Neural cell (in vitro differentiated cells): ENCODE measurements at regions not wholly inside any gene's neighbourhood (a gene's known extent, or its start where the extent isn't known, plus 50 kb on each side); places are given as distances from the start of the nearest gene placed in this dataset.

ENCODE experiments used
- EP300 ChIP-seq: fragments of 450-650 bp; conservative IDR thresholded peaks from 2 replicates; pipeline ENCODE4 v1.6.1; 2014; ENCODE audit warnings: antibody characterized with exemption, mild to moderate bottlenecking, moderate library complexity; ENCODE audit not compliant: poor library complexity, severe bottlenecking
- EZH2 ChIP-seq: fragments of 200-600, 300-800 bp; shearing (Covaris generic), sonication (generic); IDR thresholded peaks from 2 replicates; pipeline ENCODE4 v1.6.1; 2014; ENCODE audit warnings: antibody characterized with exemption, low read length, borderline replicate concordance, mild to moderate bottlenecking; ENCODE audit not compliant: insufficient read depth, poor library complexity, severe bottlenecking
- MXI1 ChIP-seq: fragments of 450-650 bp; conservative IDR thresholded peaks from 2 replicates; pipeline ENCODE4 v1.6.1; 2014; ENCODE audit warnings: antibody characterized with exemption, mild to moderate bottlenecking; ENCODE audit not compliant: poor library complexity, severe bottlenecking
- POLR2AphosphoS5 ChIP-seq: IDR thresholded peaks from 2 replicates; pipeline ENCODE4 v1.6.1; 2012
- RAD21 ChIP-seq: fragments of 450-650 bp; conservative IDR thresholded peaks from 2 replicates; pipeline ENCODE4 v1.6.1; 2014; ENCODE audit warnings: antibody characterized with exemption, mild to moderate bottlenecking, moderate library complexity
- SMC3 ChIP-seq: fragments of 450-650 bp; conservative IDR thresholded peaks from 2 replicates; pipeline ENCODE4 v1.6.1; 2014; ENCODE audit warnings: antibody characterized with exemption, mild to moderate bottlenecking, moderate library complexity; ENCODE audit not compliant: poor library complexity
- TF ChIP-seq, protein P1 (sequence below): fragments of 450-650 bp; IDR thresholded peaks from 2 replicates; pipeline ENCODE4 v1.5.1; 2014; ENCODE audit warnings: antibody characterized with exemption, mild to moderate bottlenecking, moderate library complexity; ENCODE audit not compliant: poor library complexity, severe bottlenecking
- TF ChIP-seq, protein P2 (sequence below): IDR thresholded peaks from 2 replicates; pipeline ENCODE4 v1.6.1; 2012; ENCODE audit warnings: borderline replicate concordance

DNA sequence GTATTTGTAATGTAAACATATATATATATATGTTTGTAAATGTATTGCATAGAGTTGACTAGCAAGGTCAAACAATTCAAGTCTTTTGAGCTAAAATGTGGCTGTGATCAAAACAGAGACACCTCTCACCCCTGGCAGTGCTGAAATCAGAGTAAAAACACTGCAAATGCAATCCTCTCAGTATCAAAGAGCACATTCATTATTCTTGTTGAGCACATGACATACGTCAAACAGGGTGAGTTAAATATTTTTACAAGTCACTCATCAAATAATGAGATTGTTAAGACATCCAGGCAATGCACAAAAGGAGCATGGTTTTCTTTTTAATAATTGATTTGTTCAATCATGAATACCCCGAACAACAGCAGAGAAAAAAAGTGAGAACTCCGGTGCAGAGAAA lies 114.1 kb upstream of the KCNIP4 start:
- TF ChIP-seq, protein P1, sequence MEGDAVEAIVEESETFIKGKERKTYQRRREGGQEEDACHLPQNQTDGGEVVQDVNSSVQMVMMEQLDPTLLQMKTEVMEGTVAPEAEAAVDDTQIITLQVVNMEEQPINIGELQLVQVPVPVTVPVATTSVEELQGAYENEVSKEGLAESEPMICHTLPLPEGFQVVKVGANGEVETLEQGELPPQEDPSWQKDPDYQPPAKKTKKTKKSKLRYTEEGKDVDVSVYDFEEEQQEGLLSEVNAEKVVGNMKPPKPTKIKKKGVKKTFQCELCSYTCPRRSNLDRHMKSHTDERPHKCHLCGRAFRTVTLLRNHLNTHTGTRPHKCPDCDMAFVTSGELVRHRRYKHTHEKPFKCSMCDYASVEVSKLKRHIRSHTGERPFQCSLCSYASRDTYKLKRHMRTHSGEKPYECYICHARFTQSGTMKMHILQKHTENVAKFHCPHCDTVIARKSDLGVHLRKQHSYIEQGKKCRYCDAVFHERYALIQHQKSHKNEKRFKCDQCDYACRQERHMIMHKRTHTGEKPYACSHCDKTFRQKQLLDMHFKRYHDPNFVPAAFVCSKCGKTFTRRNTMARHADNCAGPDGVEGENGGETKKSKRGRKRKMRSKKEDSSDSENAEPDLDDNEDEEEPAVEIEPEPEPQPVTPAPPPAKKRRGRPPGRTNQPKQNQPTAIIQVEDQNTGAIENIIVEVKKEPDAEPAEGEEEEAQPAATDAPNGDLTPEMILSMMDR, result no peak
- TF ChIP-seq POLR2AphosphoS5 (no peak), RAD21 (no peak), EZH2 (no peak), EP300 (no peak), SMC3 (no peak), MXI1 (no peak)
- TF ChIP-seq, protein P2, sequence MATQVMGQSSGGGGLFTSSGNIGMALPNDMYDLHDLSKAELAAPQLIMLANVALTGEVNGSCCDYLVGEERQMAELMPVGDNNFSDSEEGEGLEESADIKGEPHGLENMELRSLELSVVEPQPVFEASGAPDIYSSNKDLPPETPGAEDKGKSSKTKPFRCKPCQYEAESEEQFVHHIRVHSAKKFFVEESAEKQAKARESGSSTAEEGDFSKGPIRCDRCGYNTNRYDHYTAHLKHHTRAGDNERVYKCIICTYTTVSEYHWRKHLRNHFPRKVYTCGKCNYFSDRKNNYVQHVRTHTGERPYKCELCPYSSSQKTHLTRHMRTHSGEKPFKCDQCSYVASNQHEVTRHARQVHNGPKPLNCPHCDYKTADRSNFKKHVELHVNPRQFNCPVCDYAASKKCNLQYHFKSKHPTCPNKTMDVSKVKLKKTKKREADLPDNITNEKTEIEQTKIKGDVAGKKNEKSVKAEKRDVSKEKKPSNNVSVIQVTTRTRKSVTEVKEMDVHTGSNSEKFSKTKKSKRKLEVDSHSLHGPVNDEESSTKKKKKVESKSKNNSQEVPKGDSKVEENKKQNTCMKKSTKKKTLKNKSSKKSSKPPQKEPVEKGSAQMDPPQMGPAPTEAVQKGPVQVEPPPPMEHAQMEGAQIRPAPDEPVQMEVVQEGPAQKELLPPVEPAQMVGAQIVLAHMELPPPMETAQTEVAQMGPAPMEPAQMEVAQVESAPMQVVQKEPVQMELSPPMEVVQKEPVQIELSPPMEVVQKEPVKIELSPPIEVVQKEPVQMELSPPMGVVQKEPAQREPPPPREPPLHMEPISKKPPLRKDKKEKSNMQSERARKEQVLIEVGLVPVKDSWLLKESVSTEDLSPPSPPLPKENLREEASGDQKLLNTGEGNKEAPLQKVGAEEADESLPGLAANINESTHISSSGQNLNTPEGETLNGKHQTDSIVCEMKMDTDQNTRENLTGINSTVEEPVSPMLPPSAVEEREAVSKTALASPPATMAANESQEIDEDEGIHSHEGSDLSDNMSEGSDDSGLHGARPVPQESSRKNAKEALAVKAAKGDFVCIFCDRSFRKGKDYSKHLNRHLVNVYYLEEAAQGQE, result no peak
